Activated effector memory CD4-positive, alpha-beta T cell treated with anti-CD3 and anti-CD28 coated beads, Interleukin-2, amount 50 U/mL, for 16 hours (primary cell): ENCODE measurements at regions not wholly inside any gene's neighbourhood (a gene's known extent, or its start where the extent isn't known, plus 50 kb on each side); places are given as distances from the start of the nearest gene placed in this dataset.

Source experiments
- DNase-seq: peaks from one replicate; pipeline ENCODE4 v3.0.0-alpha.2; 2020

DNA sequence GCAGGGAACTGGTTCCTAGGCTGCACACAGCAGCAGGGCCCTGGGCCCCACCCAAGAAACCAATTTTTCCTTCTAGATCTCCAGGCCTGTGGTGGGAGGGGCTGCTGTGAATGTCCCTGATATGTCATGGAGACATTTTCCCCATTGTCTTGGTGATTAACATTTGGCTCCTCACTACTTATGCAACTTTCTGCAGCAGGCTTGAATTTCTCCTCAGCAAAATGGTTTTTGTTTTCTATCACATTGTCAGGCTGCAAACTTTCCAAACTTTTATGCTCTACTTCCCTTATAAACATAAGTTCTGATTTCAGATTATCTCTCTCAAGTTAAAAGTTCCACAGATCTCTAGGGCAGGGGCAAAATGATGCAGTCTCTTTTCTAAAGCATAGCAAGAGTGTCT lies 310.2 kb upstream of the PCDH20 start:
- DNase-seq, result no peak

DNA sequence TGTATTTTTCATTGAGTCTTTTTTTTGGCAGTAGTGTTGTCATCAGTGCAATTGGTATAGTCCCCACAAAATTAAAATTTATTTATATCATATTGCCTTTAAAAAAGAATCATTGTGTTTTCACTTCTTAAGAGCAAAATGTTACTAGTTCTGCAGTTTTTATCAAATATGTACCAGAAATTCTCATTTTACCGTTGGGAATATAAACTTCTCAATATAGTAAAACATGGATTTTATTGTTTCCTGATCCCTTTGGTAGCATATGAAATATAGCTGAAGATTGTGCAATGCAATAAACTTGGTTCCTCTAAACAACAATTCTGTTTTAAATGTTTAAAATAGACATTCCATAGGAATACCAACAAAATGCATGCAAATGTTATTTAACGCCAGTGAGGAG lies 306.5 kb upstream of the PCDH20 start:
- no peak for DNase-seq

DNA sequence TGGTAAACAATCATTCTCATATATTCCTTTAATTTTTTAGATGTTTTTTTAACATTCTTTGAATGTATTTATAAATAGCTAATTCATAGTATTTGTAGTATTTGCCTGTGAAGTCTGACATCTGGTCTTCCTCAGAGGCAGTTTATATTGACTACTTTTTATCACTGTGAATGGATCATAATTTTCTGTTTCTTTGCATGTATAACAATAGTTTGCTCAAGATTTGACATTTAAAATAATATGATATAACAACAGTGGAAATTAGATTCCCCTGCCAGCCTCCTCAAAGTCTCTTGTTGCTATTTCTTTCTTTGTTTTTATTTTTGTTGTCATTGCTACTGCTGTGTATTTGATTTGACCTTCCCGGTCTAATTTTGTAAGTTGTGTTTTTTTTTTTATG lies 297.0 kb upstream of the PCDH20 start:
- no peak for DNase-seq

DNA sequence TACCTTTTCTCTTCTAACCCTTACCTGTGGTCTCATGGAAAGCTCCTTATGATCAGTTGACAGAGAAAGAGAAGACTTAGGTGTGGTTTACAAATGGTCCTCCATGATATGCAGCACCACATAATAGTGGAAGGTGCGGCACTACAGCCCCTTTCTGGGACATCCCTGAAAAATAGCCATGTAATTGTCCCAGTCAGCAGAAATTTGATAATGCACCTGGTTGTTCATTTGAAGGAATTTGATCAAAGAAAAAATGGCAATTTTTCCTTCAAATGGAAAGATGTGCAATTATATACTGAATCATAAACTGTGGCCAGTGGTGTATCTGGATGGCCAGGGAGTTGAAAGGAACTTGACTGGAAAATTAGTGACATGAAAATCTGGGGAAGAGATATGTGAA lies 293.6 kb upstream of the PCDH20 start:
- DNase-seq, result no peak

DNA sequence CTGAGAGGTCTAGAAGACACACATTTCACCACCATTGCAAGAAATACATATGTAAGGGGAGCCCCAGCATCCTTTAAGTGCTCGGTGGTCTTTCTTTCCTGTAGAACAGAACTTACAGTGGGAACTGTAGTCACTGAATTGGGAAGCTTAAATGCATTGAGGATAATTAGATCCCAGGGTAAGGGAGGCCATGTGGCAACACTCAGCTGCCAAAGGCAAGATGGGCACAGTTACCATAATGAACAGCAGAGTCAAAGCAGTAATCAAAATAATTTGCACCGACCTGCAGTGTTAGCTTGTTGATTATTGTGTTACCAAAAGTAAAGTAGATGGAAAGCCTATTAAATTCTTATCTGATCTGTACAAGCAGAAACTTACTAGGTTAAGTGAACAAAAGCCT lies 291.2 kb upstream of the PCDH20 start:
- no peak for DNase-seq

DNA sequence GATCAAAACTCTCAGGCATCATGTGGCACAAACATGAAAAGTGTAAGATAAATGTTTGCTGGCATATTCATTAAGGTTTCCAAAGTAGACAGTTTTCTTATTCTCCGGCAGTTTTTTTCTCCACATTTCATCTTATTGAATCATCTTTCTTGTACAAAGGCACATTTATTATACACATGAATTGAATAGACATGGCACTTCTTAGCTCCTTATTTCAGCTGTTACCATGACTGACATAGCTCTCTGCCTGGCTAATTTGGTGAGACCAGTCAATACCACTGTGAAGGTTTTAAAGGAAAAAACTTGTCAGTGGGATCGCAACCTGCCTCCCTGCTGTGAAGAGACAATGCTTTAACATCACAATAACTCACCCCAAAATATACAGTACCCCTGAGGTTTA lies 285.0 kb upstream of the PCDH20 start:
- no peak for DNase-seq

DNA sequence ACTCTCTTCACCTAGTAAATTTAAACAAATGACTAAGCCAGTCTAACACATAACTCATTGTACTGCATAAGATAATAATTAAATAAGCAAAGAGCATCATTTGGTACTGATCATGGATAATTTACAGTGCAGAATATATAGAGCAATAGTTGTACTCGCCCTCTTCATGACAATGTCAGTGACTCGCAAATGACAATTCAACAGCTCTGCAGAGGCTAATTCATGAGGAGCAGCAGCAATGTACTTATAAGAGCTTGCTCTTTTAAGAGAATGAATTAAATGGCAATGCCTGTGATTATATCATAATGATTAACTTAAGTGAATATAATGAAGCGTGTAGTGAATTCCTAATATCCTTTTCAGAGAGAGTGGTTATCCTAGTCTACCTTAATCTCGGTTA lies 284.5 kb upstream of the PCDH20 start:
- no peak for DNase-seq

DNA sequence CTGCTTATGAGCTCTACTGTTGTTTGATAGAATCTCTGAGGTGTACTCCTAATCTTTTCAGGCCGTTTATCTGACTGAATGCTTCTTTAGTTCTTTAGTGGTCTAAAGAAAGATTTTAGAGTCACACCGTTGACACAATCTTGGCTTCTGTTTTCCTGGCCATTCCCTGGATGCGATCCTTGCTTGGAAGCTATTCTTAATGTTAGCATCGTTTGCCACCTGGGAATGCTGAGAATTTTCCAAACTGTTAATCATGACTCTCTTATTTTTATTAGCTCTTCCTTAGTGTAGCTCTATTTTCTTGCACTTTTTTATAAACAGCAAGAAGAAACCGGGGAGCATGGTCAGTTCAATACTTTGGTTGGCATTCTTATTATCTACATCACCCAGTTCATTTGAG lies 281.0 kb upstream of the PCDH20 start:
- no peak for DNase-seq

DNA sequence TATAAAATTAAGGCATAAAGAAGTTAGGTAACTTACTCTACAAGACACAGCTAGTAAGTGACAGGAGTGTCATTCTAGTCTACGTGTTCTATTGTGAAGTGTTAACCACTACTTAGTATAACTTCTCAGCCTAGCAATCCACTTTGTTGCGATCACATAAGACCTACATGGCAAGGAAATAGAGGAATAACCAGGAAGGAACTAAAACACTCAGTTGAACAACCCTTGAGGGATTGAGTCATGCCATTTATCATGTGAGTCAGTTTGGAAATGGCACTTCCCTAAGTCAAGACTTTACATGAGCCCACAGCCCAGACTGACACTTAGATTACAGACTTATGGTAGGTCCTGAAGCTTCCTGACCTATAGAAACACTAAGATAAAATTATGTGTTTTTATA lies 279.5 kb upstream of the PCDH20 start:
- no peak for DNase-seq

DNA sequence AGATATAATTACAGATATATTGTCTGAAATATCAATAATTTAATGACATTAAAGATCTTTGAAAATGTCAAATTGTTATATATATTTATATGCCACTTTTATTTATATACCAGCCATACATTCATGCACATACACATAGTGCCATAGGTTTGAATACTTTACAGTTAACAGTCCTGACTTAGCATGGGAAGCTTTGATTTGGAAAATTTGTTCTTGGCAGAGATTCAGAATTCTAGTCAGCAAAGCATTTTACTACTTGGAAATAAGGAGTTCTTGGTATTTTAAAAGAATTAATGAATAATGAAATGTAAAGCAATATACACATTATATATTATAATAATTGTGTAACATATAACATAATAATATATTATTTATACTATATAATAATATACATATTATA lies 277.0 kb upstream of the PCDH20 start:
- no peak for DNase-seq

DNA sequence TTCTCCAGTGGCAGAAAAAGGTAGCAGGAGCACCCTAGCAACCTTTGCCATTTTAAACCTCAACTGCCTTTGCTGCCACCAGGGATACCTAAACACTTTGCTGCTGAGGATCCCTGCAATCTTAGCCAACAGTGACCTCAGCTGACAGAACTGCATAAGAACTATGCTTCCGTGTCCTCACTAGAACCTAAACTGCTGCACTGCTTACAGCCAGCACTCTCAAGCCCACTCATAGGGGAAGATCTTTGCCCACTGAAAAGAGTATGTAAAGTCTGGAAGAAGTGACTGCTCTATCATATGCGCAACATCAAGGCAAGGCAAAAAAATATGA lies 270.0 kb upstream of the PCDH20 start:
- DNase-seq, result no peak

DNA sequence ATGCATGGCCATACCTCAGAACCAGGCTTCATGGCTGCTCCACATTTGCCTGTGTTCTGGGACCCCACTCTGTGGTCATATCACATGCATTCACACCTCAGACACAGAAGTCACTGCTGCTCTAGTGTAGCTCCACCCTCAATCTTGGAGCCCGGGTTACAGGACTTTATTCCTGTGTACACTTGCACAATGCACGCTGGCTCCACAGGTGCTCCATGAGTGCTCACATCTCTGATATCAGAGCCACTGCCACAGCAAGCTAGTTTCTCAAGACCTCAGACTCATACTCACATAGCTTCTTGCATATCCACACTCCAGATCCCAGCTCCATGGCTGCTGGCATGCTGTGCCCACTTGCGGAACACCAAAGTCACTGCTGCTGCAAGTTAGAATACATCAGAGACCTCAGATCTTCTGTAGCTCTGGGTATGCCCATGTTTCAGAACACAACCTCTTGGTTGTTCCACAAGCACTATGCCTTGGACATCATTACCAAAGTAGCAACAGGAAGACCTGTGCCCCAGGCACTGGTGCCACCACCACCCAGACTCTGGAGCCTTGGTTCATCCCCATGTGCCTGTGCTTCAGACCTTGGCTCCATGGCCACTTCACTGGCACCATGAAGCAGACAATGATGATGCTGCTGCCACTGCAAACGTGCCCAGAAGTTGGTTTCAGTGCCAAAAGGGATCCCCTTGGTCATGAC lies 269.5 kb upstream of the PCDH20 start:
- DNase-seq, result no peak

DNA sequence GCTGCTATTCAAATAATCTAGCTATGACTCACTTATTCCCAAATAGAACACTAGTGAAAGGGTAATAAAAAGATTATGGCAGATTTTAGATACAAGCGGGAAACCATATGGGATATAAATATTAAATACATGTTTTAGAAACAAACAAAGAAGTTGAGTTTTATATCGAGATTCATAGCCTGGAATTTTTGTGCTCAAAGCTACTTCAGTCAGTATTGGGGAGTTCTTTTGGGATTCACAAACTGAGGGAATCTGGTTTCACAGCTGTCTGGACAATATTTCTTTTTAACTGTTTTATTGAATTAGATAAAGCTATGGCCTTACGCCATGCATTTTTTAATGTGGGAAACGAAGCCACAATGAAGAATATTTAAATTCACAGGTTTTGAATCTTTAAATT lies 257.1 kb upstream of the PCDH20 start:
- DNase-seq, result no peak

DNA sequence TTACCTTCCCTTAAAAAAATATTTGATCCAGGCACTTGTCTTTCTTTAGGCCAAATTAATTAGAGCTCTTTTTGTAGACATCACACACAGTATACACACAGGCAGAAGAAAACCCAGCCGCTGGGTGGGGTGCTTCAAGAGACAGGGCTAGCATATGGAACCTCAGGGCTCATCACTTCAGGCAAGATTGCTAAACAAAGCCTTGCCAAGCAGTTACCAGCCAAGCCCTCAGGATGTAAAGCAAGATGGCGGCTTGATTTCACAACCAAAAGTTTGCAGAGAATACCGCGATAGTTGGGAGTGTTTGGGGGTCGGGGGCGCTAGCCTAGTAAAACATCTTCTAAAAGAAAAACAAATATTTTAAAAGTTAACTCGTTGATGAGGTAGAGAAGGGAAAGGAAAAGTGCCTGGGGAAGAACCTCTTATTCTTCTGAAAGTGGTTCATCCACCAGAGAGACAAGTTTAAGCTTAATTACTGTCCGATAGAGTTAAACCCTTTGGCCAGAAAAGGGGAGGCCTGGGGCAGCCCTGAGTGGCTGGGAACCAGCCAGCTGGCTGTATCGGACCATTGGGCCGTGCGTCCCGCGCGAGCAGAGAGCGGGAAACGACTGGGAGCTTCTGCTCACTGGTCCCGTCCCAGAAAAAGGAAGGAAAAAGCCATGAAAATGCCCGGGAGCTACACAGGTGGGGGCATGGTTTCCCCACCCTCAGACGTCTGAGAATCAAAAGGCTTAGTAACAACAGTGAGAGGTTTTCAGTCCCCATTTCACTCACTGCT lies 254.9 kb upstream of the PCDH20 start:
- no peak for DNase-seq

DNA sequence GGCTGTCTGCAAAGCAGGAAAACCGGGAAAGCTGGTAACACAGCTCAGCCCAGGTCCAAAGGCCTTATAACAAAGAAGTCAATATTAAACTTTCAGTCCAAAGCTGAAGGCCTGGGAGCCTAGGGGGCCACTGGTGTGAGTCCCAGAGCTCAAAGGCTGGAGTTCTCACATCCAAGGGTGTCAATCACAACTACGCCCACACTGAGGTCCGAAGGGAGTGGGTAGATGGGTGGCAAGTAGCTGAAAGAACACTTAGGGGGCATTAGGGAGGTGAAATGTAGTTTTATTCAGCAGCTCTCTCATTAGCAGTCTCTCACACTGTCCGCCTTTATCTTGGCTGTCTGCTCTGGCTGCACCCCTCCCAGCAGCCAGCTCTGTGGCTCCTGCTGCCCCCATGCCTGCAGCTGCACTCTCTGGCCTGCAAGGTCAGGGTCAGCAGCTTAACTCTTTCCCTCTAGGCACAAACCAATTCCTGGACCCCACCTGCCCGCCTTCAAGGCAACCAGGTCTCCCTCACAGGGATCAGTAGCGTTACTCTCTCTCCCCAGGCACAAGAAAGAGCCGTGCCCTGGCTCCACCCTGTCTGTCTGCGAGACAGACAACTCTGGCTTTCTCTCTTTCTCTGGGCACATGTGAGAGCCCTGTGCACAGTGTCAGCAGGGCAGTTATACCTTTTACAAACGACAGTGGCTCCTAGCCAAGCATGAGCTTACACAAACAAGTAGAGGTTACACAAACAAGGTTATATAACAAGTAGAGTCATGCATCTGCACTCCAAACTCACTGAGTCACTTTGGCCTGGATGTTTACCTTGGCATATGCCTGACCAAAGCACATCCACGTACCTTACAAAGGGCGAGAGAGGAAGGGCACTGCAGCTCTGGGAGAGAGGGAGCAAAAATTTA lies 249.4 kb upstream of the PCDH20 start:
- DNase-seq, result no peak

DNA sequence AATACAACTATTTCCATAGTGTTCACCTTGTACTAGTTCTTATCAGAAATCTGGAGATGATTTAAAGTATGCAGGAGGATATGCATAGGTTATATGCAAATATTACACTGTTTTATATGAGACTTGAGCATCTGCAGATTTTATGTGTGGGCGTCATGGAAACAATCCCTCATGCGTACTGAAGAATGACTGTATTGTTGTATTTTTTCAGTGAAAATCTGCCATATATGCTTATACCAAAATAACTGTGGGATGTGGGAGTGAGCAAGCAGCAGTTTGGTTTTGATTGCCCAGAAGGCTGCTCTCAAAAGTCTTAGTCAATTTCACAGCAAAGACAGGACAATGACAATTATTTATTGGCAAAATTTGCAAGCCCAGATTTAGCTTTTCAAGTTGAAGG lies 238.8 kb upstream of the PCDH20 start:
- no peak for DNase-seq

DNA sequence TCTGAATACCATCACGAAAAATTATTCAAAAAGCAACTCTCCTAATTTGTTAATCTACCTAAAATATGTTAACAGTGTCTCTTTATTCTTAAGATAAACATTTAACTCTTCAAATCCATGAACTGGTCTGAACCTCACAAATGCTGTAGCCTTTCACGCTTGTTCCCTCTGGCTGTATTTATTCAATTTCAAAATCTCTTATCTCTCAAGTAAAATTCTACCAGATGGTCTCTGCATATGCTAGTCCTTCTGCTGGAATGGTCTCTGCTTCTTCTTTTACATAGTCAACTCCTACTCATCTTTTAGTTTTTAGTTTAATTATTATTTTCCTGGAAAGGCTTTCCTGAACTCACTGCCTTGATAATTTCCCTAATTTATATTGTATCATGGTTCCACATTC lies 232.9 kb upstream of the PCDH20 start:
- DNase-seq, result no peak

DNA sequence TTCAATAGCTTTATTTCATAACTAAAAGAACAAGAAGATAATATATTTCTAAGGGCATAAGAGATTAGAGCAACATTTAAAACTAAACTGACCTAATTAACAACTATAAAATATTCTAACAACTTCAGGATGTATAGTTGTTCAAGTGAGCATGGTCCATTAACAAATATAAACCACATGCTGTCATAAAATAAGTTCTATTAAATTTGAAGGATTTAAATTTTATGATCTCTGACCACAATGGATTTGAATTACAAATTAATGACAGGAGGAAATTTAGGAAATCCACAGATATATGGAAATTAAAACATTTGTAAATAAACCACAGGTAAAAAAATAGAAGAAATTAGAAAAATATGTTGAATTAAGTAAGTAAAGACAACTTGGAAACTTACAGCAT lies 196.5 kb upstream of the PCDH20 start:
- DNase-seq, result no peak

DNA sequence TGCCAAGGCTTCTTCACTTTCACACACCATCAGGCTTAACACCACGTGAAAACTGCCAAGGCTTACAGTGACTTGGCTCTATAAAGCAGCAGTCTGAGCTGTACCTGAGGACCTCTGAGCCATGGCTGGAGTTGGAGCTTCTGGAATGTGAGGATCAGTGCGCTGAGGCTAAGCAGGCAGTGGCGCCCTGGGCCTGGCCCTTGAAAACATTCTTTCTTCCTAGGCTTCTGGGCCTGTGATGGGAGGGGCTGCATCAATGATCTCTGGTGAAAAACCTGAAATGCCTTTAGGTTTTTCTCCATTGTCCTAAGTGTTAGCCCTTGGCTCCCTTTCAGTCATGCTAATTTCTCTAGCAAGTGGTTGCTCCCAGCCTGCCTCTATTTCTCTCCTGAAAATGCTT lies 192.5 kb upstream of the PCDH20 start:
- no peak for DNase-seq

DNA sequence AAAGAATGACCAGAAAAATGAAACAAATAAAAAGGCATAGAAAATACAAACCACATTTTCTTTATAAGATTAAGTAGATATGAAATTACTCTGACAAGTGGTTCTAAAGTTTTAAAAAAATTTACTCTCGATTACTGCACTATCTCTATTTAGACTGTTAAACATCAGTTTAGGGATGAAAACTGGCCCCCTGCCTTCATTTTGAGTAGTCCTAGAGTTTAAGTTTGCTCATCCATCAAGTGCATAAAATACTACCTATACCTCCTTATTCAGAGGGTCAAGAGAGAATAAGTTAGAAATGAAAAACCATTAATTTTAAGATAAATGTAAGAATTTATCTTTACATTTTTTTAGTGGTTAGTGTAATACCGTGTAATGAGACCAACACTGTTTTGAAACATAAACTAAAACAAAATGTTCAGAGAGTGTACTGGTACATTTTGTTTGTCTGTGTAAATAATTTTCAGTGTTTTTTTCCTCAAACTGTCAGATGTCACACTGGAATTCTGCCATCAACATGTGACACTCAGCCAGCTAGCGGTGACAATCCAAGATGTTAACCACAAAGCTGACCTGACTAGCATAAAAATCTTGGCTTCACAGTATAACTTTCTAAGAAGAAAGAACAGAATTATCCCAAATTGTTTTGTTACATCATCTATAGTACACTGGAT lies 184.8 kb upstream of the PCDH20 start:
- no peak for DNase-seq

DNA sequence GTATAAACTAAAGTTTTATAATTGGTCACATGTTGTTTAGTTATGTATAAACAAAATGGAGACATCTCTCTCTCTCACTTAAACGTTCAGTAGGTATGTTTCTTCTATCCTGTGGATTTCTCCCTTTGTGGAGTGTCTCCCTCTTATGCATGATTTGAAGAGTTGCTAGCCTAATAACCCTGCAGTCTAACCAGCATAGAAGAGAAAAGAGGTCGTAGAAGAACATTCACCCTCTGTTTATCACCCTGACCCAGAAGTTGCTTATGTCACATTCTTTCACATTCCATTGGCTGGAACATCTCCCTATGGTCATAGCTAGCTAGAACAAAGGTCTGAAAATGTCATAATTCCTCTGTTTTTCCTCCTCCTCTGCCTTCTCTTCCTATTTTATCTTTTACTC lies 176.8 kb upstream of the PCDH20 start:
- no peak for DNase-seq

DNA sequence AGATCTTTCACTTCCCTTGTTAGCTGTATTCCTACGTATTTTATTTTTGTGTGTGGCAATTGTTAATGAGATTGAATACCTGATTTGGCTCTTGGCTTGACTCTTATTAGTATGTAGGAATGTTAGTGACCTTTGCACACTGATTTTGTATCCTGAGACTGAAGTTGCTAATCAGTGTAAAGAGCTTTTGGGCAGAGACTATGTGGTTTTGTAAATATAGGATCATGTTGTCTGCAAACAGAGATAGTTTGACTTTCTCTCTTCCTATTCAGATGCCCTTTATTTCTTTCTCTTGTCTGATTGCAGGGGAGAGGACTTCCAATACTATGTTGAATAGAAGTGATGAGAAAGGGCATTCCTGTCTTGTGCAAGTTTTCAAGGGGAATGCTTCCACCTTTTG lies 160.3 kb upstream of the PCDH20 start:
- no peak for DNase-seq

DNA sequence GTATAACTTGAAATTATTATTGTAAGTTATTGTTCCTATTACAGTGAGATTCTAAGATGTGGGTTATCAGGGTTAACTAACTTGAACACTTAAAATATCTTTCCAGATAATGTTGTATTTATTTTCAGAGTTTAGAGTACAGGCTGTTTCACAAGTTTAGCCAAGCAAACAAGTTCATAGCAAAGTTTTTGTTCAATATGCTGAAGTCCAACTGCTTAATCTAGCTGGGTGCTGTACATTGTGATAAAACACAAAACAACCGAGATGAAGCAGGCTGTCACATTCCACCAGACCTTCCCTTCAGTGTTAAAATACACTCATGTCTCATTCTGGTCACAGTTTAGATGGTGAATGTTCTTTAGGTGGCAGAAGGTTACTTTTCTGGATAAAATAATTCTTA lies 148.0 kb upstream of the PCDH20 start:
- no peak for DNase-seq
